SU-DHL-6 (cell line): ENCODE measurements at regions not wholly inside any gene's neighbourhood (a gene's known extent, or its start where the extent isn't known, plus 50 kb on each side); places are given as distances from the start of the nearest gene placed in this dataset.

Source experiments
- H2AFZ ChIP-seq: fragments of 200-600 bp; sonication (generic); 2 replicates; pipeline ENCODE4 v1.6.1; 2014; ENCODE audit warnings: low read depth, mild to moderate bottlenecking, moderate library complexity, mixed read lengths, antibody characterized with exemption, low read length; ENCODE audit not compliant: severe bottlenecking
- H3F3A ChIP-seq: fragments of 200-600 bp; shearing (Covaris generic); 2 replicates; pipeline ENCODE4 v1.6.0; 2016; ENCODE audit warnings: antibody characterized with exemption, mild to moderate bottlenecking; ENCODE audit not compliant: insufficient read depth
- H3K27ac ChIP-seq: fragments of 200-600 bp; sonication (generic); 2 replicates; pipeline ENCODE4 v1.5.1; 2016; ENCODE audit warnings: low read depth, mild to moderate bottlenecking, low read length, moderate library complexity, mixed read lengths
- H3K27me3 ChIP-seq: fragments of 200-600 bp; sonication (generic), shearing (Covaris generic); 2 replicates; pipeline ENCODE4 v1.6.0; 2014; ENCODE audit warnings: mild to moderate bottlenecking, low read length
- H3K36me3 ChIP-seq: fragments of 200-600 bp; sonication (generic); 2 replicates; pipeline ENCODE4 v1.6.1; 2014; ENCODE audit warnings: mild to moderate bottlenecking, low read length, mixed read lengths
- H3K4me2 ChIP-seq: fragments of 300-600, 200-600 bp; shearing (Covaris generic), sonication (generic); 2 replicates; pipeline ENCODE4 v1.6.0; 2014; ENCODE audit warnings: low read length, low read depth, mild to moderate bottlenecking; ENCODE audit not compliant: poor library complexity, severe bottlenecking
- H3K4me3 ChIP-seq: fragments of 200-600 bp; sonication (generic); 2 replicates; pipeline ENCODE4 v1.5.1; 2014; ENCODE audit warnings: antibody characterized with exemption, low read length, mild to moderate bottlenecking, mixed read lengths; ENCODE audit not compliant: insufficient read depth, poor library complexity, severe bottlenecking
- H3K79me2 ChIP-seq: fragments of 200-600 bp; sonication (generic); 2 replicates; pipeline ENCODE4 v1.6.1; 2014; ENCODE audit warnings: mild to moderate bottlenecking, low read length, moderate library complexity; ENCODE audit not compliant: insufficient read depth
- H3K9ac ChIP-seq: fragments of 200-600 bp; sonication (generic); 2 replicates; pipeline ENCODE4 v1.7.0; 2014; ENCODE audit warnings: mild to moderate bottlenecking, low read length
- H3K9me2 ChIP-seq: fragments of 200-600 bp; sonication (generic); replicated peaks from 2 replicates; pipeline ENCODE4 v1.6.1; 2014; ENCODE audit warnings: low read length; ENCODE audit not compliant: insufficient read depth
- H3K9me3 ChIP-seq: fragments of 200-600 bp; sonication (generic); 2 replicates; pipeline ENCODE4 v1.6.1; 2014; ENCODE audit warnings: low read length, mixed read lengths; ENCODE audit not compliant: insufficient read depth
- H4K20me1 ChIP-seq: fragments of 200-600 bp; sonication (generic); 2 replicates; pipeline ENCODE4 v1.6.1; 2014; ENCODE audit warnings: low read depth, mild to moderate bottlenecking, antibody characterized with exemption, low read length, moderate library complexity, mixed read lengths
- CTCF ChIP-seq: fragments of 200-600 bp; sonication (generic); IDR thresholded peaks from one replicate; pipeline ENCODE4 v1.5.1; 2017; ENCODE audit warnings: antibody characterized with exemption, mild to moderate bottlenecking, low read length, moderate library complexity; ENCODE audit not compliant: insufficient read depth, poor library complexity, severe bottlenecking
- EZH2phosphoT487 ChIP-seq: fragments of 200-600 bp; sonication (generic), shearing (Covaris generic); conservative IDR thresholded peaks from 2 replicates; pipeline ENCODE4 v1.6.1; 2018; ENCODE audit warnings: mild to moderate bottlenecking, antibody characterized with exemption, low read length, moderate library complexity, mixed read lengths

DNA sequence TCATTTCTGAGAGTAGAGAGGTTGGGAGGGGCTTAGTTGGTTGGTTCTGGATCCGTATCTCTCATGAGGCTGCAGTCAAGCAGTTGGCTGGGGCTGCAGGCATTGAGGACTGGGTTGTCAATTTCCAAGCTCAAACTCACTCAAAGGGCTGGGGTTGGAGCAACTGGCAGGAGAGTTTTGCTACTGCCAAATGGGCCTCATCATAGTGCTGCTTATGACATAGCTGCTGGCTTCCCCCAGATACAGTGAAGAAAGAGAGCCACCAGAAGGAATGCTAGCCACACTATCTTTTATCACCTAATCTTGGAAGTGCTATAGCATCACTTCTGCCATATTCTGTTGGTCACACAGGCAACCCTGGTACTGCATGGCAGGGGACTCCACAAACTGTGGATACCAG, 363.5 kb upstream of the USP24 start:
- no peaks in the 10 kb centered on the region for H3F3A ChIP-seq
- H3K9ac ChIP-seq, result no peak overlapping the region
- no peaks in the 10 kb centered on the region for H3K9me3 ChIP-seq

GRCh38 chr1:55575571-55576279, 360.6 kb upstream of the USP24 start:
- no peaks in the 10 kb centered on the region for H3F3A ChIP-seq
- no peaks in the 10 kb centered on the region for H3K36me3 ChIP-seq
- H3K9ac ChIP-seq, result no peak overlapping the region
- no peaks in the 10 kb centered on the region for H3K79me2 ChIP-seq
- no peaks in the 10 kb centered on the region for H3K27me3 ChIP-seq
- no peaks in the 10 kb centered on the region for H3K9me3 ChIP-seq
- H3K9me2 ChIP-seq, result no peaks in the 10 kb centered on the region
- H2AFZ ChIP-seq, result no peak overlapping the region
- no peak overlapping the region for H3K4me2 ChIP-seq
- H3K4me3 ChIP-seq, result no peak overlapping the region
- no peak overlapping the region for H3K27ac ChIP-seq
- no peaks in the 10 kb centered on the region for H4K20me1 ChIP-seq
- TF ChIP-seq EZH2phosphoT487 (no peak), CTCF (no peak)

More for the DNA sequence above, 363.5 kb upstream of the USP24 start:
- no peak overlapping the region for H3K27ac ChIP-seq
- H3K36me3 ChIP-seq, result no peaks in the 10 kb centered on the region
- H4K20me1 ChIP-seq, result no peaks in the 10 kb centered on the region
- no peaks in the 10 kb centered on the region for H3K27me3 ChIP-seq
- TF ChIP-seq EZH2phosphoT487 (no peak), CTCF (no peak)
- H3K79me2 ChIP-seq, result no peaks in the 10 kb centered on the region
- no peak overlapping the region for H2AFZ ChIP-seq
- H3K4me2 ChIP-seq, result no peak overlapping the region
- H3K4me3 ChIP-seq, result no peak overlapping the region
- H3K9me2 ChIP-seq, result no peaks in the 10 kb centered on the region

- Histone ChIP-seq H3K9me3 (no peaks in the 10 kb centered on the region), H3K4me2 (no peak overlapping the region), H3K79me2 (no peaks in the 10 kb centered on the region), H3K9ac (no peak overlapping the region), H3K4me3 (no peak overlapping the region), H3F3A (no peaks in the 10 kb centered on the region), H3K36me3 (no peaks in the 10 kb centered on the region), H3K27me3 (no peaks in the 10 kb centered on the region), H2AFZ (no peak overlapping the region), H4K20me1 (no peaks in the 10 kb centered on the region), H3K9me2 (no peaks in the 10 kb centered on the region), H3K27ac (no peak overlapping the region)
- TF ChIP-seq CTCF (no peak), EZH2phosphoT487 (no peak)
Observed at GRCh38 chr1:55574691-55575225, 359.6 kb upstream of the USP24 start.
